Astrocyte of the cerebellum (primary cell): ENCODE measurements at regions not wholly inside any gene's neighbourhood (a gene's known extent, or its start where the extent isn't known, plus 50 kb on each side); places are given as distances from the start of the nearest gene placed in this dataset.

Source experiments
- DNase-seq: peaks from one replicate; pipeline ENCODE4 v3.0.0-alpha.2; 2011; ENCODE audit warnings: low read depth
- H3K4me3 ChIP-seq: 2 replicates; pipeline ENCODE4 v1.5.1; 2011; ENCODE audit warnings: mild to moderate bottlenecking, low read depth, low read length, moderate library complexity
- CTCF ChIP-seq: IDR thresholded peaks from 2 replicates; pipeline ENCODE4 v1.5.1; 2012; ENCODE audit warnings: low read length, low read depth, moderate library complexity, mild to moderate bottlenecking; ENCODE audit errors: missing control alignments
- in situ Hi-C: cut with HindIII; loops from 2 replicates; pipeline ENCODE4 v1.10.0; 2017; ENCODE audit warnings: low sequenced_read_pairs

GRCh38 chr13:40159736-40160135, 504.3 kb downstream of the COG6 start:
- in situ Hi-C loops: no loop called here
- DNase-seq: no peak
- H3K4me3 ChIP-seq: no peak overlapping the region
- no peak for TF ChIP-seq CTCF

- in situ Hi-C loops: no loop called here
- no peak for TF ChIP-seq CTCF
- no peak overlapping the region for H3K4me3 ChIP-seq
- no peak for DNase-seq
Observed at GRCh38 chr13:40160618-40161350, 505.3 kb downstream of the COG6 start.

GRCh38 chr13:40161351-40161810, 505.1 kb downstream of the FOXO1 start:
- H3K4me3 ChIP-seq: no peak overlapping the region
- in situ Hi-C loops: no loop called here
- no peak for TF ChIP-seq CTCF
- DNase-seq: no peak

- DNase-seq: no peak
- in situ Hi-C loops: no loop called here
- no peak overlapping the region for H3K4me3 ChIP-seq
- no peak for TF ChIP-seq CTCF
Observed at GRCh38 chr13:40161931-40162330, 504.5 kb downstream of the FOXO1 start.

- TF ChIP-seq CTCF: no peak
- DNase-seq: no peak
- H3K4me3 ChIP-seq: no peak overlapping the region
- in situ Hi-C loops: no loop called here
Observed at GRCh38 chr13:40163066-40164000, 503.1 kb downstream of the FOXO1 start.

- DNase-seq: no peak
- H3K4me3 ChIP-seq: no peak overlapping the region
- TF ChIP-seq CTCF: no peak
- in situ Hi-C loops: no loop called here
Observed at GRCh38 chr13:40164133-40164532, 502.3 kb downstream of the FOXO1 start.
